ENCODE measurements at regions not wholly inside any gene's neighbourhood (a gene's known extent, or its start where the extent isn't known, plus 50 kb on each side); places are given as distances from the start of the nearest gene placed in this dataset.

GRCh38 chr13:80214050-80214449 lies 126.9 kb downstream of the SPRY2 start:
- H3K9me3 ChIP-seq (ENCODE audit: insufficient read depth, low read length) = no peaks in the 10 kb centered on the region
- TF ChIP-seq YY1 (IDR thresholded peaks at IDR 0.05; ENCODE audit: insufficient read depth, insufficient read length) = no peak
- TF ChIP-seq ZNF274 (IDR thresholded peaks at IDR 0.05; ENCODE audit: low read depth, low read length) = no peak
- TF ChIP-seq SUZ12 (IDR thresholded peaks at IDR 0.05; ENCODE audit: extremely low read depth, insufficient read depth, insufficient read length) = no peak
- no peak for DNase-seq (ENCODE audit: low read depth, low spot score)
- H3K9ac ChIP-seq (ENCODE audit: insufficient read length, low read depth) = no peak overlapping the region
- H3K4me3 ChIP-seq (ENCODE audit: insufficient read length, low read depth) = no peak overlapping the region
- no peaks in the 10 kb centered on the region for H3K27me3 ChIP-seq (ENCODE audit: insufficient read depth, insufficient read length)
- no peaks in the 10 kb centered on the region for H3K4me1 ChIP-seq (ENCODE audit: insufficient read depth, insufficient read length)
- no peaks in the 10 kb centered on the region for H3K36me3 ChIP-seq (ENCODE audit: insufficient read depth, insufficient read length, low read length)

GRCh38 chr13:80213201-80213600 lies 127.7 kb downstream of the SPRY2 start:
- H3K36me3 ChIP-seq (ENCODE audit: insufficient read depth, insufficient read length, low read length) = no peaks in the 10 kb centered on the region
- DNase-seq (ENCODE audit: low read depth, low spot score) = no peak
- no peak overlapping the region for H3K4me3 ChIP-seq (ENCODE audit: insufficient read length, low read depth)
- TF ChIP-seq ZNF274 (IDR thresholded peaks at IDR 0.05; ENCODE audit: low read depth, low read length) = no peak
- TF ChIP-seq YY1 (IDR thresholded peaks at IDR 0.05; ENCODE audit: insufficient read depth, insufficient read length) = no peak
- TF ChIP-seq SUZ12 (IDR thresholded peaks at IDR 0.05; ENCODE audit: extremely low read depth, insufficient read depth, insufficient read length) = no peak
- no peaks in the 10 kb centered on the region for H3K27me3 ChIP-seq (ENCODE audit: insufficient read depth, insufficient read length)
- no peaks in the 10 kb centered on the region for H3K4me1 ChIP-seq (ENCODE audit: insufficient read depth, insufficient read length)
- no peak overlapping the region for H3K9ac ChIP-seq (ENCODE audit: insufficient read length, low read depth)
- H3K9me3 ChIP-seq (ENCODE audit: insufficient read depth, low read length) = no peaks in the 10 kb centered on the region

- no peak for TF ChIP-seq YY1 (IDR thresholded peaks at IDR 0.05; ENCODE audit: insufficient read depth, insufficient read length)
- TF ChIP-seq SUZ12 (IDR thresholded peaks at IDR 0.05; ENCODE audit: extremely low read depth, insufficient read depth, insufficient read length) = no peak
- no peak for TF ChIP-seq ZNF274 (IDR thresholded peaks at IDR 0.05; ENCODE audit: low read depth, low read length)
- Histone ChIP-seq H3K4me1 (ENCODE audit: insufficient read depth, insufficient read length) (no peaks in the 10 kb centered on the region), H3K36me3 (ENCODE audit: insufficient read depth, insufficient read length, low read length) (no peaks in the 10 kb centered on the region)
These were observed 129.4 kb downstream of the SPRY2 start for GRCh38 chr13:80211566-80211965.

DNA sequence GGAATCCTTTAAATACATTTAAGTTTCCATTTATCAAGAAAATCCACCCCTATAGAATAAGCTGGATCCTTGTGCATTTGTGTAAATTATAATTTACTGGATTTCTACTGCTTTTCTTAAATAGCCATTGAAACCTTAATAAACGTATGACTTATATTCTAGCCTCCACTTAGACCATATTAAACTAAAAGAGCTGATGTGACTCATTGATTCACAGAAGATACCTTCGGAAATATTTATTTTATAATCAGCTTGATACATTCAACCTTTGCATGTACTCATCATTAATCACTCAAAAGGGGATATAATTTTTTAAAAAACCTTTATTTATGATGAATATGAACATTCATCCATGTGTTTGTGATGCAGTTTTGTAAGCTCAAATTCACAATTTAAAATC lies 136.3 kb downstream of the SPRY2 start:
- H3K9ac ChIP-seq (ENCODE audit: insufficient read length, low read depth) = no peak overlapping the region
- DNase-seq (ENCODE audit: low read depth, low spot score) = no peak
- H3K36me3 ChIP-seq (ENCODE audit: insufficient read depth, insufficient read length, low read length) = no peaks in the 10 kb centered on the region
- TF ChIP-seq SUZ12 (IDR thresholded peaks at IDR 0.05; ENCODE audit: extremely low read depth, insufficient read depth, insufficient read length) (no peak), YY1 (IDR thresholded peaks at IDR 0.05; ENCODE audit: insufficient read depth, insufficient read length) (no peak)
- H3K4me1 ChIP-seq (ENCODE audit: insufficient read depth, insufficient read length) = no peaks in the 10 kb centered on the region
- H3K9me3 ChIP-seq (ENCODE audit: insufficient read depth, low read length) = no peaks in the 10 kb centered on the region
- no peak overlapping the region for H3K4me3 ChIP-seq (ENCODE audit: insufficient read length, low read depth)
- no peaks in the 10 kb centered on the region for H3K27me3 ChIP-seq (ENCODE audit: insufficient read depth, insufficient read length)

More at GRCh38 chr13:80211566-80211965, 129.4 kb downstream of the SPRY2 start:
- DNase-seq (ENCODE audit: low read depth, low spot score) = no peak
- Histone ChIP-seq H3K9ac (ENCODE audit: insufficient read length, low read depth) (no peak overlapping the region), H3K4me3 (ENCODE audit: insufficient read length, low read depth) (no peak overlapping the region), H3K9me3 (ENCODE audit: insufficient read depth, low read length) (no peaks in the 10 kb centered on the region), H3K27me3 (ENCODE audit: insufficient read depth, insufficient read length) (no peaks in the 10 kb centered on the region)

DNA sequence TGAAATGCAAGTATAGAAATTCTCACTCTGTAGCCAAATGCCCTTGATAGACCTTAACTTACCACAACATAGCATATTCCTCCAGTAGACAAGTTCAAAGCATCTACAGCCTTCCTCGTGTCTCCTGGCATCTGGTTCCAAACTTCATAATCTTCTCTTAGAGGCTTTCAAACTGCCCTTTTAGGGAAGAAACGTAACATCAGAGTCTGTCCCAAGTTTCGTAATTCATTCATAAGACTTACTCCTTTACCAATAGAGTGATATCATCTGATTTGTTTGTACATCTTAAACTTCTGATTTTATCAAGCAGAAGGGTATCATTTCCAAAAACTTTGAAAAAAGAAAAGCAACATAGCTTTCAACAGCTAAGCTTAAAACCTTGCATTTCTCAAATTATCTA lies 137.4 kb downstream of the SPRY2 start:
- DNase-seq (ENCODE audit: low read depth, low spot score) = no peak
- H3K9ac ChIP-seq (ENCODE audit: insufficient read length, low read depth) = no peak overlapping the region
- no peaks in the 10 kb centered on the region for H3K36me3 ChIP-seq (ENCODE audit: insufficient read depth, insufficient read length, low read length)
- no peaks in the 10 kb centered on the region for H3K27me3 ChIP-seq (ENCODE audit: insufficient read depth, insufficient read length)
- H3K9me3 ChIP-seq (ENCODE audit: insufficient read depth, low read length) = no peaks in the 10 kb centered on the region
- H3K4me3 ChIP-seq (ENCODE audit: insufficient read length, low read depth) = no peak overlapping the region
- no peak for TF ChIP-seq YY1 (IDR thresholded peaks at IDR 0.05; ENCODE audit: insufficient read depth, insufficient read length)
- no peak for TF ChIP-seq ZNF274 (IDR thresholded peaks at IDR 0.05; ENCODE audit: low read depth, low read length)
- no peak for TF ChIP-seq SUZ12 (IDR thresholded peaks at IDR 0.05; ENCODE audit: extremely low read depth, insufficient read depth, insufficient read length)
- no peaks in the 10 kb centered on the region for H3K4me1 ChIP-seq (ENCODE audit: insufficient read depth, insufficient read length)

- H3K36me3 ChIP-seq (ENCODE audit: insufficient read depth, insufficient read length, low read length) = no peaks in the 10 kb centered on the region
These were observed 139.0 kb downstream of the SPRY2 start for GRCh38 chr13:80201694-80202468.

DNA sequence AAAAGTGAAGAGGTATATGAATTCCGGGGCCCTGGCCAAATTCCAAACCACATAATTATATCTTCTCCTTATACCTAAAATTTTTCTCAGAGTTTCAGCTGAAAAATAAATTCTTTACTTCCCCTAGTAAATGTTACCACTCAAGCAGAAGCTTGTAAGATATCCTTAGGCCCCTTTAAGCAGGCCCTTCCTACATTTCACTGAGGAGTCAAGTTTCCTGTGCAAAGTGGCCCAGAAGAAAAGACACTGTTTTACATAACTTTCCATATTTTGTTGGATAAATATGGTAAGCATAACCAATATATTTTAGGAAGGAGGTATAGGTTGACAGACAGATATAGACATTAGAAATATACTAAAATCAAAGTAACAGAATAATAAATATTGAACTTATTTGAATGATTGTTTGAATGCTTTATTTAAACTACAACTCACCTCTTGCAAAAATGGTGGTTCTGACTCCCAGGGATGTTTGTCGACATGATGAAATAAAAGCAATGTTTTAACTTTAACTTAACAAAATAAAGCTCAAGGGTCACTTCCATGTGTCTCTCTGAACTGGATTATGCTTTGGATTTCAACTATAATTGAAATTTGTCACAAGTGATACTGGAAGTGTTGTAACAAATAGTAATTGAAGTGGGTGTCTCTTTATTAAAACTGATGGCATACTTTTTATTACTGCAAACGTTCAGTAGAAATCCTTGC lies 141.2 kb downstream of the SPRY2 start:
- no peak for TF ChIP-seq SUZ12 (IDR thresholded peaks at IDR 0.05; ENCODE audit: extremely low read depth, insufficient read depth, insufficient read length)
- no peak for TF ChIP-seq YY1 (IDR thresholded peaks at IDR 0.05; ENCODE audit: insufficient read depth, insufficient read length)
- no peak for TF ChIP-seq ZNF274 (IDR thresholded peaks at IDR 0.05; ENCODE audit: low read depth, low read length)
- no peak overlapping the region for H3K4me3 ChIP-seq (ENCODE audit: insufficient read length, low read depth)
- H3K9ac ChIP-seq (ENCODE audit: insufficient read length, low read depth) = no peak overlapping the region
- H3K9me3 ChIP-seq (ENCODE audit: insufficient read depth, low read length) = no peaks in the 10 kb centered on the region
- H3K27me3 ChIP-seq (ENCODE audit: insufficient read depth, insufficient read length) = no peaks in the 10 kb centered on the region
- H3K36me3 ChIP-seq (ENCODE audit: insufficient read depth, insufficient read length, low read length) = no peaks in the 10 kb centered on the region
- H3K4me1 ChIP-seq (ENCODE audit: insufficient read depth, insufficient read length) = no peaks in the 10 kb centered on the region
- DNase-seq (ENCODE audit: low read depth, low spot score) = no peak

More at GRCh38 chr13:80201694-80202468, 139.0 kb downstream of the SPRY2 start:
- Histone ChIP-seq H3K9me3 (ENCODE audit: insufficient read depth, low read length) (no peaks in the 10 kb centered on the region), H3K9ac (ENCODE audit: insufficient read length, low read depth) (no peak overlapping the region), H3K4me1 (ENCODE audit: insufficient read depth, insufficient read length) (no peaks in the 10 kb centered on the region), H3K27me3 (ENCODE audit: insufficient read depth, insufficient read length) (no peaks in the 10 kb centered on the region), H3K4me3 (ENCODE audit: insufficient read length, low read depth) (no peak overlapping the region)
- no peak for TF ChIP-seq SUZ12 (IDR thresholded peaks at IDR 0.05; ENCODE audit: extremely low read depth, insufficient read depth, insufficient read length)
- TF ChIP-seq YY1 (IDR thresholded peaks at IDR 0.05; ENCODE audit: insufficient read depth, insufficient read length) = no peak
- TF ChIP-seq ZNF274 (IDR thresholded peaks at IDR 0.05; ENCODE audit: low read depth, low read length) = no peak
- DNase-seq (ENCODE audit: low read depth, low spot score) = no peak
